Spinal cord (tissue), 9 donors: ENCODE measurements at regions not wholly inside any gene's neighbourhood (a gene's known extent, or its start where the extent isn't known, plus 50 kb on each side); places are given as distances from the start of the nearest gene placed in this dataset.

Experiments used
- DNase-seq, 6 donors: peaks; one replicate each; pipeline versions ENCODE4 v3.0.0 to v3.0.0-alpha.2; 2013 to 2015; ENCODE audit warnings: low spot score in 6 of 6, low read depth in 4 of 6
- H3K27ac ChIP-seq: one replicate; pipeline ENCODE4 v1.5.1; 2013; ENCODE audit warnings: low read depth, low read length, control low read depth
- H3K27me3 ChIP-seq: one replicate; pipeline ENCODE4 v1.6.1; 2013; ENCODE audit warnings: low read length; ENCODE audit not compliant: control insufficient read depth, insufficient read depth
- H3K36me3 ChIP-seq: one replicate; pipeline ENCODE4 v1.6.1; 2013; ENCODE audit warnings: low read length; ENCODE audit not compliant: control insufficient read depth, insufficient read depth
- H3K4me1 ChIP-seq: one replicate; pipeline ENCODE4 v1.6.1; 2013; ENCODE audit warnings: low read length; ENCODE audit not compliant: control insufficient read depth, insufficient read depth
- H3K4me3 ChIP-seq: one replicate; pipeline ENCODE4 v1.5.1; 2013; ENCODE audit warnings: low read depth, low read length, control low read depth
- H3K9me3 ChIP-seq: one replicate; pipeline ENCODE4 v1.6.1; 2013; ENCODE audit warnings: low read length; ENCODE audit not compliant: control insufficient read depth, insufficient read depth
- WGBS: methylation state at CpG from one replicate; pipeline ENCODE4 v1.1.5; 2013; ENCODE audit warnings: missing lambda C conversion rate; ENCODE audit not compliant: insufficient coverage; 5-methylcytosine and 5-hydroxymethylcytosine counted together
- donor health status: healthy.

GRCh38 chr22:34036931-34037330 lies 116.7 kb upstream of the LARGE1 start:
- WGBS = 39% methylated on average over 2 of the region's 2 CpGs
- Histone ChIP-seq H3K4me3 (no peak overlapping the region), H3K27ac (no peak overlapping the region), H3K9me3 (no peaks in the 10 kb centered on the region), H3K4me1 (no peaks in the 10 kb centered on the region), H3K27me3 (no peaks in the 10 kb centered on the region), H3K36me3 (no peaks in the 10 kb centered on the region)
- DNase-seq = peak in 1 of 6 donors; percentile 23

GRCh38 chr22:34038801-34039555 lies 118.7 kb upstream of the LARGE1 start:
- Histone ChIP-seq H3K27me3 (no peaks in the 10 kb centered on the region), H3K4me3 (no peak overlapping the region), H3K27ac (no peak overlapping the region), H3K9me3 (no peaks in the 10 kb centered on the region), H3K4me1 (no peaks in the 10 kb centered on the region), H3K36me3 (no peaks in the 10 kb centered on the region)
- WGBS = 73% methylated on average over 6 of the region's 11 CpGs
- DNase-seq = peak in 3 of 6 donors; percentile 14 to 86 (median 46)

- H3K9me3 ChIP-seq = no peaks in the 10 kb centered on the region
- DNase-seq = no peak
- WGBS = no CpG with 5 or more reads among the region's 4 CpGs
- no peaks in the 10 kb centered on the region for H3K36me3 ChIP-seq
- no peaks in the 10 kb centered on the region for H3K27me3 ChIP-seq
- H3K4me3 ChIP-seq = no peak overlapping the region
- no peaks in the 10 kb centered on the region for H3K4me1 ChIP-seq
- H3K27ac ChIP-seq = no peak overlapping the region
Measured at GRCh38 chr22:34045311-34045710, 125.0 kb upstream of the LARGE1 start.

- DNase-seq = no peak
- Histone ChIP-seq H3K36me3 (no peaks in the 10 kb centered on the region), H3K27me3 (no peaks in the 10 kb centered on the region), H3K4me3 (no peak overlapping the region), H3K27ac (no peak overlapping the region), H3K4me1 (no peaks in the 10 kb centered on the region), H3K9me3 (no peaks in the 10 kb centered on the region)
- 75% methylated on average over 2 of the region's 3 CpGs for WGBS
Measured at GRCh38 chr22:34055525-34056200, 135.4 kb upstream of the LARGE1 start.

GRCh38 chr22:34057726-34058125 lies 137.4 kb upstream of the LARGE1 start:
- Histone ChIP-seq H3K27ac (no peak overlapping the region), H3K27me3 (no peaks in the 10 kb centered on the region), H3K4me3 (no peak overlapping the region), H3K9me3 (no peaks in the 10 kb centered on the region), H3K36me3 (no peaks in the 10 kb centered on the region), H3K4me1 (no peaks in the 10 kb centered on the region)
- no peak for DNase-seq
- 88% methylated on average over 4 of the region's 4 CpGs for WGBS

GRCh38 chr22:34064696-34065095 lies 144.4 kb upstream of the LARGE1 start:
- H3K36me3 ChIP-seq = no peaks in the 10 kb centered on the region
- H3K27me3 ChIP-seq = no peaks in the 10 kb centered on the region
- no peak overlapping the region for H3K4me3 ChIP-seq
- DNase-seq = peak in 1 of 6 donors; percentile 60
- WGBS = 47% methylated on average over 7 of the region's 7 CpGs
- no peaks in the 10 kb centered on the region for H3K9me3 ChIP-seq
- H3K27ac ChIP-seq = no peak overlapping the region
- H3K4me1 ChIP-seq = peaks cover 4% of the 10 kb centered on the region

- 87% methylated on average over 6 of the region's 7 CpGs for WGBS
Measured at GRCh38 chr22:34067031-34067430, 146.8 kb upstream of the LARGE1 start.

GRCh38 chr22:34068001-34068400 lies 147.7 kb upstream of the LARGE1 start:
- Histone ChIP-seq H3K4me3 (no peak overlapping the region), H3K36me3 (no peaks in the 10 kb centered on the region), H3K27ac (no peak overlapping the region), H3K9me3 (no peaks in the 10 kb centered on the region), H3K4me1 (peaks cover 4% of the 10 kb centered on the region), H3K27me3 (no peaks in the 10 kb centered on the region)
- 40% methylated on average over 1 of the region's 2 CpGs for WGBS
- peak in 1 of 6 donors; percentile 77 for DNase-seq

More at GRCh38 chr22:34067031-34067430, 146.8 kb upstream of the LARGE1 start:
- Histone ChIP-seq H3K27me3 (no peaks in the 10 kb centered on the region), H3K4me1 (peaks cover 4% of the 10 kb centered on the region), H3K36me3 (no peaks in the 10 kb centered on the region), H3K27ac (no peak overlapping the region), H3K9me3 (no peaks in the 10 kb centered on the region), H3K4me3 (no peak overlapping the region)
- peak in 1 of 6 donors; percentile 84 for DNase-seq

GRCh38 chr22:34070051-34070450 lies 149.8 kb upstream of the LARGE1 start:
- Histone ChIP-seq H3K4me1 (no peaks in the 10 kb centered on the region), H3K27ac (no peak overlapping the region), H3K9me3 (no peaks in the 10 kb centered on the region), H3K36me3 (no peaks in the 10 kb centered on the region), H3K4me3 (no peak overlapping the region), H3K27me3 (no peaks in the 10 kb centered on the region)
- DNase-seq = no peak
- WGBS = 93% methylated on average over 5 of the region's 5 CpGs

- peak in 1 of 6 donors; percentile 56 for DNase-seq
- no CpG with 5 or more reads among the region's 3 CpGs for WGBS
- Histone ChIP-seq H3K27me3 (no peaks in the 10 kb centered on the region), H3K9me3 (no peaks in the 10 kb centered on the region), H3K4me1 (no peaks in the 10 kb centered on the region), H3K4me3 (no peak overlapping the region), H3K36me3 (no peaks in the 10 kb centered on the region), H3K27ac (no peak overlapping the region)
Measured at GRCh38 chr22:34070531-34070930, 150.3 kb upstream of the LARGE1 start.
